GM19397 (cell line): ENCODE measurements at regions not wholly inside any gene's neighbourhood (a gene's known extent, or its start where the extent isn't known, plus 50 kb on each side); places are given as distances from the start of the nearest gene placed in this dataset.

Source experiments
- ATAC-seq: cut with Tn5 transposase; IDR thresholded peaks from one replicate; pipeline ENCODE4 v1.9.1; 2021; ENCODE audit warnings: mild to moderate bottlenecking, moderate library complexity; ENCODE audit not compliant: unreplicated experiment

GRCh38 chr21:35585155-35585554, 475.2 kb downstream of the SETD4 start:
- no peak for ATAC-seq

GRCh38 chr21:35583566-35584216, 476.6 kb downstream of the SETD4 start:
- no peak for ATAC-seq

GRCh38 chr21:35582731-35583130, 477.6 kb downstream of the SETD4 start:
- no peak for ATAC-seq

GRCh38 chr21:35581640-35582039, 478.7 kb downstream of the SETD4 start:
- no peak for ATAC-seq

- no peak for ATAC-seq
Observed at GRCh38 chr21:35579520-35580293, 480.6 kb downstream of the SETD4 start.

GRCh38 chr21:35578831-35579471, 481.4 kb downstream of the SETD4 start:
- ATAC-seq = no peak

- no peak for ATAC-seq
Observed at GRCh38 chr21:35578347-35578782, 482.0 kb downstream of the SETD4 start.

- no peak for ATAC-seq
Observed at GRCh38 chr21:35575280-35575915, 484.9 kb downstream of the SETD4 start.

- ATAC-seq = no peak
Observed at GRCh38 chr21:35573472-35574374, 486.6 kb downstream of the SETD4 start.

- ATAC-seq = no peak
Observed at GRCh38 chr21:35571910-35572309, 488.4 kb downstream of the SETD4 start.

- ATAC-seq = no peak
Observed at GRCh38 chr21:35568643-35569042, 491.7 kb downstream of the SETD4 start.

GRCh38 chr21:35566874-35567273, 493.5 kb downstream of the SETD4 start:
- no peak for ATAC-seq

GRCh38 chr21:35565204-35565611, 495.1 kb downstream of the SETD4 start:
- no peak for ATAC-seq

- ATAC-seq = no peak
Observed at GRCh38 chr21:35563885-35564451, 496.4 kb downstream of the SETD4 start.

- ATAC-seq = no peak
Observed at GRCh38 chr21:35562876-35563275, 497.4 kb downstream of the SETD4 start.

GRCh38 chr21:35561116-35561515, 499.2 kb downstream of the SETD4 start:
- no peak for ATAC-seq

GRCh38 chr21:35559829-35560225, 500.5 kb downstream of the SETD4 start:
- ATAC-seq = no peak

- ATAC-seq = no peak
Observed at GRCh38 chr21:35559128-35559828, 501.0 kb downstream of the SETD4 start.

- ATAC-seq = no peak
Observed at GRCh38 chr21:35556536-35556935, 503.8 kb downstream of the SETD4 start.
